Muscle layer of duodenum (tissue), 2 donors: ENCODE measurements at regions not wholly inside any gene's neighbourhood (a gene's known extent, or its start where the extent isn't known, plus 50 kb on each side); places are given as distances from the start of the nearest gene placed in this dataset.

Experiments
- H3K27ac ChIP-seq: one replicate; pipeline ENCODE4 v1.7.0; 2013; ENCODE audit warnings: mild to moderate bottlenecking, low read length
- H3K27me3 ChIP-seq: one replicate; pipeline ENCODE4 v1.7.0; 2013; ENCODE audit warnings: low read depth, mild to moderate bottlenecking, control low read depth, low read length
- H3K36me3 ChIP-seq, 2 donors: one replicate each; pipeline ENCODE4 v1.7.0; 2013; ENCODE audit warnings: low read length in 2 of 2, control low read depth in 1 of 2, mild to moderate bottlenecking in 1 of 2; ENCODE audit not compliant: insufficient read depth in 2 of 2, control insufficient read depth in 1 of 2
- H3K4me1 ChIP-seq, 2 donors: one replicate each; pipeline ENCODE4 v1.7.0; 2013; ENCODE audit warnings: low read length in 2 of 2, mild to moderate bottlenecking in 2 of 2, control low read depth in 1 of 2, moderate library complexity in 1 of 2; ENCODE audit not compliant: insufficient read depth in 2 of 2, control insufficient read depth in 1 of 2
- H3K4me3 ChIP-seq, 2 donors: one replicate each; pipeline ENCODE4 v1.7.0; 2013; ENCODE audit warnings: low read length in 2 of 2, low read depth in 1 of 2, mild to moderate bottlenecking in 1 of 2
- H3K9me3 ChIP-seq, 2 donors: one replicate each; pipeline ENCODE4 v1.7.0; 2013; ENCODE audit warnings: low read length in 2 of 2, control low read depth in 1 of 2, mild to moderate bottlenecking in 1 of 2; ENCODE audit not compliant: control insufficient read depth in 1 of 2
- donor health status: healthy.

- H3K27me3 ChIP-seq, result peaks cover 32% of the 10 kb centered on the region
Observed at GRCh38 chr5:1665231-1665630, 134.4 kb downstream of the MRPL36 start.

GRCh38 chr5:1663186-1663585 is 136.5 kb downstream of the MRPL36 start:
- no peak overlapping the region for H3K4me3 ChIP-seq
- no peaks in the 10 kb centered on the region for H3K9me3 ChIP-seq
- H3K27ac ChIP-seq, result no peak overlapping the region
- H3K36me3 ChIP-seq, result no peaks in the 10 kb centered on the region
- H3K27me3 ChIP-seq, result peaks cover 31% of the 10 kb centered on the region
- H3K4me1 ChIP-seq, result peaks cover 0 to 13% of the 10 kb centered on the region in 2 donors

More at GRCh38 chr5:1665231-1665630, 134.4 kb downstream of the MRPL36 start:
- H3K9me3 ChIP-seq, result no peaks in the 10 kb centered on the region
- peaks cover 0 to 13% of the 10 kb centered on the region in 2 donors for H3K4me1 ChIP-seq
- H3K27ac ChIP-seq, result no peak overlapping the region
- H3K36me3 ChIP-seq, result no peaks in the 10 kb centered on the region
- H3K4me3 ChIP-seq, result no peak overlapping the region

GRCh38 chr5:1662559-1663085 is 137.0 kb downstream of the MRPL36 start:
- H3K9me3 ChIP-seq, result no peaks in the 10 kb centered on the region
- H3K4me1 ChIP-seq, result peaks cover 0 to 8% of the 10 kb centered on the region in 2 donors
- H3K4me3 ChIP-seq, result no peak overlapping the region
- no peak overlapping the region for H3K27ac ChIP-seq
- no peaks in the 10 kb centered on the region for H3K36me3 ChIP-seq
- peaks cover 27% of the 10 kb centered on the region for H3K27me3 ChIP-seq

- no peak overlapping the region for H3K27ac ChIP-seq
- H3K9me3 ChIP-seq, result no peaks in the 10 kb centered on the region
- H3K4me3 ChIP-seq, result no peak overlapping the region
- no peaks in the 10 kb centered on the region for H3K36me3 ChIP-seq
- peaks cover 27% of the 10 kb centered on the region for H3K27me3 ChIP-seq
- peaks cover 0 to 5% of the 10 kb centered on the region in 2 donors for H3K4me1 ChIP-seq
Observed at GRCh38 chr5:1661831-1662558, 137.6 kb downstream of the MRPL36 start.

DNA sequence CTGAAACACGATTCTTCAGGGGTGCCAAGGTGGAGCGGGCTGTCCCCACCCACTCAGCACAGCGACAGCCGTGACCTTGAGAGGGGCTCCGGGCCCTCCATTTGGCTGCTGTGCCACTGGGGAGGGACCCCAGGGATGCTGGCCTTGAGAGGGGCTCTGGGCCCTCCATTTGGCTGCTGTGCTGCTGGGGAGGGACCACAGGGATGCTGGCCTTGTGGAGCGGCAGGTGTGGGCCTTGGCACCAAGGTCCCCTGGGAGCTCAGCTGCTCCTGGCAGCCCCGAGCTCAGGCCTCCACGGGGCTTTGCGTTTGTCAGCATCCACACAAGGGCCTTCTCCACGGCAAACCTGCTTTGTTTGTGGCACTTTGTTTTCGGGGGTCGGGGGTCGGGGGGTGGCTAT is 137.6 kb upstream of the LPCAT1 start:
- Histone ChIP-seq H3K27me3 (peaks cover 22% of the 10 kb centered on the region), H3K27ac (no peak overlapping the region), H3K36me3 (no peaks in the 10 kb centered on the region), H3K4me1 (no peaks in the 10 kb centered on the region), H3K9me3 (no peaks in the 10 kb centered on the region), H3K4me3 (no peak overlapping the region)

DNA sequence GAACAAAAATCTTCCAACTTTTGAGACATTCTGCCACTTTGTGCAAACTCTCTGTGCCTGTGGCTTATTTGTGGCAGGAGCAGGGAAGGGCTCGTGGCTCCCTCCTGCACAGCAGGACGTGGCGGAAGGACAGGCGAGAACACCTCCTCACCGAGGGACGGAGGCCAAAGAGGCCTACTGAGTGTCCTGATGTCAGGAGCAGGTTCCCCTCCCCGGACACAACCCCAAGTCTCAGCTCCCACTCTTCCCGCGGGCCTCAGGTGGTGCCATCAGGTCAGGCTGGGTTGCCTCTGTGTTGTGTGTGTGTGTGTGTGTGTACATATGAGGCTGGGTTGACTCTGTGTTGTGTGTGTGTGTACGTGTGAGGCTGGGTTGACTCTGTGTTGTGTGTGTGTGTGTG is 136.8 kb upstream of the LPCAT1 start:
- no peak overlapping the region for H3K27ac ChIP-seq
- H3K4me3 ChIP-seq, result no peak overlapping the region
- no peaks in the 10 kb centered on the region for H3K4me1 ChIP-seq
- H3K36me3 ChIP-seq, result no peaks in the 10 kb centered on the region
- H3K9me3 ChIP-seq, result no peaks in the 10 kb centered on the region
- peaks cover 14% of the 10 kb centered on the region for H3K27me3 ChIP-seq

GRCh38 chr5:1660001-1660400 is 136.2 kb upstream of the LPCAT1 start:
- no peaks in the 10 kb centered on the region for H3K36me3 ChIP-seq
- peaks cover 9% of the 10 kb centered on the region for H3K27me3 ChIP-seq

DNA sequence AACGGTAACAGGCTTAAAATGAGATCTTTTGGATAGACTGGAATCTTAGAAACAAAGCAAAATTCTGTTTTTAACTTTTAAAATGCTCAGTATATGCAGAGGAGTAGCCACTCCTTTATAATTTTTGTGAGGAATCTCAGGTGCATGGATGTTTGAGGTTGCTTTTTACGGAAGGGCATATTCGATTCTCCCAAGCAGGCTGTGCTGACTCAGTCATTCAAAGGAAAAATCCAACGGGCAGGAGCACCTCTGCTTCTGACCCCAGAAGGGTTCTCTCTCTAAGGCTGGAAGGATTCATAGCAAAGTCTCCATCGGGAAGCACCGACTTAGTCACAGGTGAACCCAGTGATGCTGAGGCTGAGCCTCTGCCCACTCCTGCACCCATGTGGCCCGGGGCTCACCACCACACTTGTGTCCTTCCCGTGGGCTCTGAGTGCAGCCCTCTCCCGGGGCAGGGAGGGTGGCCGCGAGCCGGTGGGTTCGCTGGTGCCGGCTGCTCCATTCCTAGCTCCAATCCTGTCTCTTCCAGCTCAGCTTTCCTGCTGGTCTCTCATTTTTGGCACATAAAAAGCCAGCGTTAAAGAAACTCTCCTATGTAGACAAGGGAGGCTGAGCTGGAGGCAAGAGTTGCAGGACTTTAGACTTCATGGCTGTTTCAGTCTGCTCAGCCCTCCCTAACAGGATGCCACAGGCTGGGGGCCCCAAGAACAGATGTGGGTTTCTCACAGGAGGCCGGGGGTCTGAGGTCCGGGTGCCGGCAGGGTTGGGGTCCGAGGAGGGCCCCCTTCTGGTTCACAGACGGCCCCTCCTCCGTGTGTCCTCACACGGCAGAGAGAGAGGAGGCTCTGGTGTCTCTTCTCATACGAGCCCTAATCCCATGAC is 135.6 kb upstream of the LPCAT1 start:
- peaks cover 5% of the 10 kb centered on the region for H3K27me3 ChIP-seq
- H3K4me3 ChIP-seq, result no peak overlapping the region
- no peaks in the 10 kb centered on the region for H3K4me1 ChIP-seq
- H3K36me3 ChIP-seq, result no peaks in the 10 kb centered on the region
- H3K9me3 ChIP-seq, result no peaks in the 10 kb centered on the region
- no peak overlapping the region for H3K27ac ChIP-seq

More at GRCh38 chr5:1660001-1660400, 136.2 kb upstream of the LPCAT1 start:
- Histone ChIP-seq H3K4me3 (no peak overlapping the region), H3K4me1 (no peaks in the 10 kb centered on the region), H3K9me3 (no peaks in the 10 kb centered on the region), H3K27ac (no peak overlapping the region)

DNA sequence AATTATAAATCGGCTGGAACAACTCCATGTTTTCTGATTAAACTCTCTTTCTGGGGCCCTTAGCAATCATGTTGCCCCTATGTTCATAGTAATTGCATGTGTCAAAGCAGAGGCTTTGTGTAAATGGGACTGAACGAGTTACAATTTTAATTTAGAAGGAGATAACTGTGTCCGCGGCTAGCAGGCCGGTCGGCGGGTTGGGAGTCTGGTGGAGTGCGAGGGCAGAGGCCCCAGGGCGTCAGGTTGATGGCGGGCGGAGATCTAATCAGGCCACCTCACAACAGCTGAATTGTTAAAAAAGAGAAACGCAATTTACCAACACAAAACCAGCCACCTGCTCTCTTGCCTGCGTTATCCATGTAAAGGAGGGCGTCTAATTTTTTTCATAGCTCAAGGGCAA is 134.9 kb upstream of the LPCAT1 start:
- Histone ChIP-seq H3K4me1 (peaks cover 0 to 3% of the 10 kb centered on the region in 2 donors), H3K27me3 (peaks cover 5% of the 10 kb centered on the region), H3K9me3 (no peaks in the 10 kb centered on the region), H3K27ac (no peak overlapping the region), H3K4me3 (no peak overlapping the region), H3K36me3 (no peaks in the 10 kb centered on the region)

DNA sequence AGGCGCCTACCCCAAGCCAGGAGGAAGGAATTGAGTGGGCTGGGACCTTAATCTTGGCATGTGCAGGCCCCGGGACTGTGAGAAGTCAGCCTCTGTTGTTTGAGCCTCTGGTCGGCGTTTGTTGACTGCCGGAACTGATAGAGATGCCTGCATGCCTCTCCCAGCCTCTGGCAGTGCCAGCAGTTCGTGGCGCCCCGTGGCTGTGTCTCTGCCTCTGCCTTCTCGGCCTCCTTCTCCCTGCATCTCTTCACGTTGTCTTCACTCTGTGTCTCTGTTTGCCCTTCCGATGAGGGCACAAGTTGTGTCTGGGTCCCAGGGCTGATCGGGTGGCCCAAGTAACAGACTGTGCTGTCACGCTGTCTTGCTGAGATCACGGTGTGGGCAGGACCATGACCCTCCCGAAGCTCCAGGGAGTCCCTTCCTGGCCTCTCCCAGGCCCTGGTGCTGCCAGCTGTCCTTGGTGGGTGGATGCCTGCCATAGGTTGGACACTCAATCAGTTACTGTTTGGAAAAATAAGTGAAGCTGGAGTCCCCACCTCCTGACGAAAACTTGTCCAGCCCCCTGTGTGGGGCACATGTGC is 133.5 kb upstream of the LPCAT1 start:
- Histone ChIP-seq H3K4me1 (peaks cover 0 to 12% of the 10 kb centered on the region in 2 donors), H3K9me3 (no peaks in the 10 kb centered on the region), H3K4me3 (no peak overlapping the region), H3K27ac (no peak overlapping the region), H3K27me3 (peaks cover 11% of the 10 kb centered on the region), H3K36me3 (no peaks in the 10 kb centered on the region)
